GM10248 (cell line): ENCODE measurements at regions not wholly inside any gene's neighbourhood (a gene's known extent, or its start where the extent isn't known, plus 50 kb on each side); places are given as distances from the start of the nearest gene placed in this dataset.
"Not testable (repeated sequence)": the region's sequence is repeated elsewhere in the genome, so short reads cannot be mapped to it uniquely, and the experiment has no call there.

Source experiments
- CTCF ChIA-PET: fragments of 300-600 bp; sonication (Branson Sonifier 250); formaldehyde crosslinking; extraction: SDS; loops from one replicate; lab custom pipeline; 2021; ENCODE audit warnings: antibody characterized with exemption; lab: Yijun Ruan, JAX
- POLR2A ChIA-PET: fragments of 350-650 bp; sonication (Branson Sonifier 250); formaldehyde crosslinking; extraction: SDS; loops from one replicate; lab custom pipeline; 2020; ENCODE audit warnings: antibody characterized with exemption; lab: Yijun Ruan, JAX
- DNase-seq: peaks from one replicate; pipeline ENCODE4 v3.0.0; 2012; ENCODE audit errors: extremely low spot score
- TF ChIP-seq, protein P1 (sequence below): IDR thresholded peaks from 2 replicates; pipeline ENCODE4 v1.5.1; 2012; ENCODE audit warnings: mild to moderate bottlenecking, low read depth; ENCODE audit errors: extremely low read depth, missing control alignments, control extremely low read depth

DNA sequence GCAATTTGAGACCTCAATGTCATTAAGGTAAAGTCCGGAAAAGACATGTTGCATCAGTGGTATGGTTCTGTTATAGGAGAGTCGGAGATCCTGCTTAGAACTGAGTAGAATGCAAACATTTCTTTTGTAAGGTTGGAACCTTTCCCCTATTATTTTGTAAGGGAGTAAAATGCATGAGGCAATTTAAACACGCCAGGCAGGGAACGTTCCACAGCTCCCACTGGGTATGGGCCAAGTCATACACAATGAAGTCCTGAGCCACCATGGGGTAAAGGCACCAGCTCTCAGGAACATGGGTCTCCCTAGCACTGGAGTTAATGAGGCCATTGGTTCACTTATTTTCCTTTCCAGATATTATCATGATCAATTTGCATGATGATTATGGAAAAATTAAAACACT, 116.6 kb upstream of the NR2F2 start:
- TF ChIP-seq, protein P1, sequence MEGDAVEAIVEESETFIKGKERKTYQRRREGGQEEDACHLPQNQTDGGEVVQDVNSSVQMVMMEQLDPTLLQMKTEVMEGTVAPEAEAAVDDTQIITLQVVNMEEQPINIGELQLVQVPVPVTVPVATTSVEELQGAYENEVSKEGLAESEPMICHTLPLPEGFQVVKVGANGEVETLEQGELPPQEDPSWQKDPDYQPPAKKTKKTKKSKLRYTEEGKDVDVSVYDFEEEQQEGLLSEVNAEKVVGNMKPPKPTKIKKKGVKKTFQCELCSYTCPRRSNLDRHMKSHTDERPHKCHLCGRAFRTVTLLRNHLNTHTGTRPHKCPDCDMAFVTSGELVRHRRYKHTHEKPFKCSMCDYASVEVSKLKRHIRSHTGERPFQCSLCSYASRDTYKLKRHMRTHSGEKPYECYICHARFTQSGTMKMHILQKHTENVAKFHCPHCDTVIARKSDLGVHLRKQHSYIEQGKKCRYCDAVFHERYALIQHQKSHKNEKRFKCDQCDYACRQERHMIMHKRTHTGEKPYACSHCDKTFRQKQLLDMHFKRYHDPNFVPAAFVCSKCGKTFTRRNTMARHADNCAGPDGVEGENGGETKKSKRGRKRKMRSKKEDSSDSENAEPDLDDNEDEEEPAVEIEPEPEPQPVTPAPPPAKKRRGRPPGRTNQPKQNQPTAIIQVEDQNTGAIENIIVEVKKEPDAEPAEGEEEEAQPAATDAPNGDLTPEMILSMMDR = no peak
- ChIA-PET CTCF (interaction anchor here (0.6 kb wide), 1 partner anchor 9 kb away, joined by 3 read pairs; no protein-coding TSS in a partner anchor), POLR2A (no interaction called here)
- no peak for DNase-seq

- CTCF ChIA-PET = interaction anchor here (1.0 kb wide), 1 partner anchor 13 kb away, joined by 3 read pairs; no protein-coding TSS in a partner anchor
- DNase-seq, POLR2A ChIA-PET: not testable (repeated sequence)
Observed at GRCh38 chr15:96216481-96216880, 114.0 kb upstream of the NR2F2 start.

GRCh38 chr15:96217983-96218382, 112.5 kb upstream of the NR2F2 start:
- no peak for DNase-seq
- CTCF ChIA-PET = interaction anchor here (0.9 kb wide), 1 partner anchor 11 kb away, joined by 3 read pairs; no protein-coding TSS in a partner anchor
- POLR2A ChIA-PET = no interaction called here
- TF ChIP-seq, protein P1 = no peak

- ChIA-PET CTCF (no interaction called here), POLR2A (no interaction called here)
- no peak for DNase-seq
- TF ChIP-seq, protein P1 = no peak
Observed at GRCh38 chr15:96218623-96219455, 111.7 kb upstream of the NR2F2 start.

DNA sequence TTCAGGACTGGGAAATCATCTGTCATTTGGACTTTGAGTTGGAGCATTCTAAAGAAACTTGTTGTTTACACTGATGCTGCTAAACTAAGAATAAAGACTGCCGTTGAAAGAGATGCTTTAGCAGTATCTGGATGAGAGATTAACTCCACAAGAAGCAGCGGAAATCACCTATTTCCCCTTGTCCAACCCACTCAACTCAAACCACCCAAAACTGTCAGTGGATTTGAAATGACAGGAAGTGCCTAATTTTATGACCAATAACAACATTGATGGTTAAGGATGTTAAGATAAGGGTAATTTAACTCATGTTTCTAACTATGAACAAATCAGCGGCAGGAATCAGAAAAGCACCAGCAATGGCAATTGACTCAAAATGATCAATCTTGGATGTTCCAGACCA, 110.8 kb upstream of the NR2F2 start:
- TF ChIP-seq, protein P1 = no peak
- DNase-seq = no peak
- POLR2A ChIA-PET = no interaction called here
- CTCF ChIA-PET = no interaction called here

DNA sequence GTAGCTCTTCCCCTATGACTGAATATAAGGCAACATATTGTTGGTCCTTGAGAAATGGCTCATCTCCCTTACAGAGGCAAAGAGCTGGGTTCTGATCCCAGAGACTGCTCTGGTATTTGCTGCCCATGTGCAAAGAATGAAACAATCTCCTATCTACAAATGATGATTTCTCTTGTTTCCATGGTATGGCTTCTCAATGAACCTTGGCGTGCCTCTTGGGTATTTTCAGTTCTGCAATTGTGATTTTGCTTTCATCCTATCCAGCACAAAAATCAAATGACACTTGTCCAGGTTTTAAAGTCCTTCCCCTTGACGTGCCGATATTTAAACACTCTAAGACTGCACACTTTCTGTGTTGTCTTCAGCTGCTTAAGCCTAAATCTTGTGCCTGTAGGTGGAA, 109.8 kb upstream of the NR2F2 start:
- TF ChIP-seq, protein P1 = no peak
- CTCF ChIA-PET = interaction anchor here (1.2 to 1.3 kb wide), 2 partner anchors 9 to 37 kb away, joined by 3 read pairs; no protein-coding TSS in a partner anchor
- POLR2A ChIA-PET = no interaction called here
- no peak for DNase-seq

DNA sequence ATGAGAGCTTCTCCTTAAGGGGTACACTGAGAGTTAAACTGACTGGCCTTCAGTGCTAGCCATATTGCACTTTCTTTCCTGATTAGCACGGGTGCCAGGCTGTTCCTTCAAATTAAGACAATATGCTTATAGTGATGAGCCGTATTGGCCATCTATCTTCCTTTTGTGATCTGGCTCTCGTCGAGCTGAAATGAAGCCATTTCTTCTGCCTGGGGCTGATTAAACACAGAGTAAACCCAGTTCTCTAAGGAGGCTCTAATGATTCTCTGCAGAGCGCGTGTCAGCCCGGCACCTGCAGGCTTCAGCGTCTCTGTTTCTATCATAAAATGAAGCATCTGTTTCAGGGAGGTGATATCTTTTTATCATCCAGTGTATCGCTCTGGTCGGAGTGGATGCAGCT, 107.5 kb upstream of the NR2F2 start:
- TF ChIP-seq, protein P1 = no peak
- POLR2A ChIA-PET = no interaction called here
- no peak for DNase-seq
- CTCF ChIA-PET = interaction anchor here (1.1 to 1.2 kb wide), 2 partner anchors 10 kb away, joined by 3 read pairs; no protein-coding TSS in a partner anchor
